Body of pancreas (tissue), 4 donors: ENCODE measurements at regions not wholly inside any gene's neighbourhood (a gene's known extent, or its start where the extent isn't known, plus 50 kb on each side); places are given as distances from the start of the nearest gene placed in this dataset.

ENCODE experiments used
- POLR2A ChIP-seq, 3 donors: fragments of 450-650 bp; IDR thresholded peaks; one replicate each; pipeline ENCODE4 v1.6.1; 2016; ENCODE audit warnings: antibody characterized with exemption in 3 of 3, mild to moderate bottlenecking in 2 of 3
- TF ChIP-seq, protein P1 (sequence below), 7 experiments: fragments of 450-650 bp in 4 of 7; fragments of 200-600 bp in 3 of 7; sonication (generic) in 3 of 7; IDR thresholded peaks; one replicate each; pipeline ENCODE4 v1.5.1; 2016 to 2019; ENCODE audit warnings: antibody characterized with exemption in 7 of 7

DNA sequence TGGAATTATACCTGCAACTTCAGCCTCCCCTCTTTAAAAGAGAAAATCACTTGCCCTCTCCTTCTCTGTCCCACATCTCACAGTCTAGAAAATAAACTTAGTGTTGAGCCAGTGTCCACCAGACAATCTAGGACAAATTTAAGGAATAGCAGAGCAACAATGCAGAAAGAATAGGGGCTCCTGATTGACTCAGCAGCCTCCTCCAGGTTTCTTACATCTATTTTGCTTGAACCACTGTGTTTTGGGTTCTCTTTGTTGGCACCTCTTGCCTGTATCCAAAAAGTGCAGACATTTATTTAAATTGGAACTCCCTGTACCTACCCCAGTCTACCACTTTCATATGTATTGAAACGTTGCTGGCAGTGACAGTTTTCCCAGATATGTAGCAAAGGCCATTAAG lies 133.7 kb upstream of the HSF2 start:
- TF ChIP-seq, protein P1, sequence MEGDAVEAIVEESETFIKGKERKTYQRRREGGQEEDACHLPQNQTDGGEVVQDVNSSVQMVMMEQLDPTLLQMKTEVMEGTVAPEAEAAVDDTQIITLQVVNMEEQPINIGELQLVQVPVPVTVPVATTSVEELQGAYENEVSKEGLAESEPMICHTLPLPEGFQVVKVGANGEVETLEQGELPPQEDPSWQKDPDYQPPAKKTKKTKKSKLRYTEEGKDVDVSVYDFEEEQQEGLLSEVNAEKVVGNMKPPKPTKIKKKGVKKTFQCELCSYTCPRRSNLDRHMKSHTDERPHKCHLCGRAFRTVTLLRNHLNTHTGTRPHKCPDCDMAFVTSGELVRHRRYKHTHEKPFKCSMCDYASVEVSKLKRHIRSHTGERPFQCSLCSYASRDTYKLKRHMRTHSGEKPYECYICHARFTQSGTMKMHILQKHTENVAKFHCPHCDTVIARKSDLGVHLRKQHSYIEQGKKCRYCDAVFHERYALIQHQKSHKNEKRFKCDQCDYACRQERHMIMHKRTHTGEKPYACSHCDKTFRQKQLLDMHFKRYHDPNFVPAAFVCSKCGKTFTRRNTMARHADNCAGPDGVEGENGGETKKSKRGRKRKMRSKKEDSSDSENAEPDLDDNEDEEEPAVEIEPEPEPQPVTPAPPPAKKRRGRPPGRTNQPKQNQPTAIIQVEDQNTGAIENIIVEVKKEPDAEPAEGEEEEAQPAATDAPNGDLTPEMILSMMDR (IDR thresholded peaks at IDR 0.05): no peak
- TF ChIP-seq POLR2A (IDR thresholded peaks at IDR 0.05): no peak
